Astrocyte (in vitro differentiated cells and primary cell): ENCODE measurements at regions not wholly inside any gene's neighbourhood (a gene's known extent, or its start where the extent isn't known, plus 50 kb on each side); places are given as distances from the start of the nearest gene placed in this dataset.

Experiments used
- DNase-seq: peaks from one replicate; pipeline ENCODE4 v3.0.0-alpha.2; 2010; ENCODE audit warnings: low read depth
- FAIRE-seq: peaks from 2 replicates; lab custom pipeline; 2011; peaks lifted over from hg19 to GRCh38; lab: Jason Lieb, UNC
- H2AFZ ChIP-seq: 2 replicates; pipeline ENCODE4 v1.6.0; 2012; ENCODE audit warnings: low read depth, low read length, inconsistent platforms
- H3K27ac ChIP-seq: 2 replicates; pipeline ENCODE4 v1.5.1; 2011; ENCODE audit warnings: low read depth, low read length, inconsistent platforms
- H3K27me3 ChIP-seq: 2 replicates; pipeline ENCODE4 v1.6.0; 2011; ENCODE audit warnings: low read length, inconsistent platforms; ENCODE audit not compliant: insufficient read depth
- H3K36me3 ChIP-seq: 2 replicates; pipeline ENCODE4 v1.5.1; 2011; ENCODE audit warnings: low read length, inconsistent platforms; ENCODE audit not compliant: insufficient read depth
- H3K4me1 ChIP-seq: 2 replicates; pipeline ENCODE4 v1.5.1; 2011; ENCODE audit warnings: low read length, inconsistent platforms; ENCODE audit not compliant: insufficient read depth
- H3K4me2 ChIP-seq: 2 replicates; pipeline ENCODE4 v1.6.0; 2012; ENCODE audit warnings: low read length, inconsistent platforms
- H3K4me3 ChIP-seq: 2 replicates; pipeline ENCODE4 v1.5.1; 2011; ENCODE audit warnings: low read depth, mild to moderate bottlenecking, low read length, inconsistent platforms; ENCODE audit not compliant: insufficient read depth
- H3K79me2 ChIP-seq: 2 replicates; pipeline ENCODE4 v1.6.0; 2012; ENCODE audit warnings: mild to moderate bottlenecking, low read length, inconsistent platforms; ENCODE audit not compliant: insufficient read depth
- H3K9ac ChIP-seq: 2 replicates; pipeline ENCODE4 v1.6.0; 2012; ENCODE audit warnings: mild to moderate bottlenecking, low read length, inconsistent platforms
- H3K9me3 ChIP-seq: 2 replicates; pipeline ENCODE4 v1.5.1; 2012; ENCODE audit warnings: low read depth, mild to moderate bottlenecking, low read length, inconsistent platforms; ENCODE audit not compliant: insufficient read depth
- H4K20me1 ChIP-seq: 2 replicates; pipeline ENCODE4 v1.6.0; 2012; ENCODE audit warnings: low read length, inconsistent platforms; ENCODE audit not compliant: insufficient read depth
- H3K27ac Mint-ChIP-seq: one replicate; pipeline ENCODE4 v1.8.0; 2021; ENCODE audit warnings: mild to moderate bottlenecking, mixed read lengths; ENCODE audit not compliant: unreplicated experiment
- H3K27me3 Mint-ChIP-seq: one replicate; pipeline ENCODE4 v1.8.0; 2021; ENCODE audit warnings: low read depth, mixed read lengths; ENCODE audit not compliant: unreplicated experiment
- H3K36me3 Mint-ChIP-seq: one replicate; pipeline ENCODE4 v1.8.0; 2021; ENCODE audit warnings: low read depth, mixed read lengths; ENCODE audit not compliant: unreplicated experiment
- H3K4me1 Mint-ChIP-seq: one replicate; pipeline ENCODE4 v1.8.0; 2021; ENCODE audit warnings: low read depth, mixed read lengths; ENCODE audit not compliant: unreplicated experiment
- H3K4me3 Mint-ChIP-seq: one replicate; pipeline ENCODE4 v1.8.0; 2021; ENCODE audit warnings: mild to moderate bottlenecking, moderate library complexity, mixed read lengths; ENCODE audit not compliant: unreplicated experiment
- H3K9me3 Mint-ChIP-seq: one replicate; pipeline ENCODE4 v1.8.0; 2021; ENCODE audit warnings: mild to moderate bottlenecking, mixed read lengths; ENCODE audit not compliant: unreplicated experiment
- EZH2 ChIP-seq: IDR thresholded peaks from 2 replicates; pipeline ENCODE4 v1.6.1; 2012; ENCODE audit warnings: mild to moderate bottlenecking, low read length, inconsistent platforms; ENCODE audit not compliant: insufficient read depth
- TF ChIP-seq, protein P1 (sequence below): IDR thresholded peaks from 2 replicates; pipeline ENCODE4 v1.5.1; 2011; ENCODE audit warnings: low read depth, mild to moderate bottlenecking, inconsistent platforms, low read length, moderate library complexity; ENCODE audit not compliant: insufficient read depth

DNA sequence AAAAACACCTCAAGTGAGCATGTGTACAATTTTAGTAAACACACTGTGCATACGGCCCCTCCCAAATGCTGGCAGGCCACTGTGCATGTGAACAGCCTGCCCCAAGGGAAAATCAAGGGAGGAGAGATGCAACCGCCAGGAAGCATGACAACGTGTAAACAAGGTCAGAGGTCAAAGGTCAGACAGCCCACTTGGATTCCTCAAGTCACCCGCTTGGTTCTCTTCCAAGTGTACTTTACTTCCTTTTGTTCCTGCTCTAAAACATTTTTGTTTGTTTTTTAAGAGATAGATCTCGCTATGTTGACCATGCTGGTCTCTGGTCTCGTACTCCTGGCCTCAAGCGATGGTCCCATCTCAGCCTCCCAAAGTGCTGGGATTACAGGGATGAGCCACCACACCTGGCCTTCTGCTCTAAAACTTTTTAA, 126.7 kb upstream of the SHB start:
- no peaks in the 10 kb centered on the region for H3K9me3 ChIP-seq
- no peak overlapping the region for H2AFZ ChIP-seq
- no peaks in the 10 kb centered on the region for H4K20me1 ChIP-seq

DNA sequence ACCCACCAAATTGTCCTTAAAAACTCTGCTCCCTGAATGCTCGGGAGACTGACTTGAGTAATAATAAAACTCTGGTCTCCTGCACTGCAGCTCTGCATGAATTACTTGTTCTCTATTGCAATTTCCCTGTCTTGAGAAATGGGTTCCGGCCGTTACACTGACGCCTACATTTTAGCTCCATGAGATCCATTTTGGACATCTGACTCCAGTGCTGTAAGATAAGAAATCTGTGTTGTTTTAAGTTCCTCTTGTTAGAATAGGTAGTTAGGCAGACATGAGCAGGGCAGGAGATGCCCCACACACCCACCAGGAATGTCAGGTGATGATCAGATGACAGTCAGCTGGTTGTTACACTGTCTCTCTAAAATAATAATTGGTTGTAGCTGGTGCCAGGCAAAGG, 125.8 kb upstream of the SHB start:
- Histone ChIP-seq H3K27ac (no peak overlapping the region), H3K4me2 (no peak overlapping the region), H4K20me1 (no peaks in the 10 kb centered on the region), H2AFZ (no peak overlapping the region), H3K36me3 (no peaks in the 10 kb centered on the region), H3K79me2 (no peaks in the 10 kb centered on the region), H3K9me3 (no peaks in the 10 kb centered on the region), H3K27me3 (no peaks in the 10 kb centered on the region), H3K4me1 (no peaks in the 10 kb centered on the region), H3K9ac (no peak overlapping the region), H3K4me3 (no peak overlapping the region)
- H3K9me3 Mint-ChIP-seq = no peaks in the 10 kb centered on the region
- H3K27ac Mint-ChIP-seq = no peak overlapping the region
- peaks cover 15% of the 10 kb centered on the region for H3K27me3 Mint-ChIP-seq
- TF ChIP-seq EZH2 = no peak
- TF ChIP-seq, protein P1, sequence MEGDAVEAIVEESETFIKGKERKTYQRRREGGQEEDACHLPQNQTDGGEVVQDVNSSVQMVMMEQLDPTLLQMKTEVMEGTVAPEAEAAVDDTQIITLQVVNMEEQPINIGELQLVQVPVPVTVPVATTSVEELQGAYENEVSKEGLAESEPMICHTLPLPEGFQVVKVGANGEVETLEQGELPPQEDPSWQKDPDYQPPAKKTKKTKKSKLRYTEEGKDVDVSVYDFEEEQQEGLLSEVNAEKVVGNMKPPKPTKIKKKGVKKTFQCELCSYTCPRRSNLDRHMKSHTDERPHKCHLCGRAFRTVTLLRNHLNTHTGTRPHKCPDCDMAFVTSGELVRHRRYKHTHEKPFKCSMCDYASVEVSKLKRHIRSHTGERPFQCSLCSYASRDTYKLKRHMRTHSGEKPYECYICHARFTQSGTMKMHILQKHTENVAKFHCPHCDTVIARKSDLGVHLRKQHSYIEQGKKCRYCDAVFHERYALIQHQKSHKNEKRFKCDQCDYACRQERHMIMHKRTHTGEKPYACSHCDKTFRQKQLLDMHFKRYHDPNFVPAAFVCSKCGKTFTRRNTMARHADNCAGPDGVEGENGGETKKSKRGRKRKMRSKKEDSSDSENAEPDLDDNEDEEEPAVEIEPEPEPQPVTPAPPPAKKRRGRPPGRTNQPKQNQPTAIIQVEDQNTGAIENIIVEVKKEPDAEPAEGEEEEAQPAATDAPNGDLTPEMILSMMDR = no peak
- H3K4me1 Mint-ChIP-seq = no peaks in the 10 kb centered on the region
- no peak for DNase-seq
- peaks cover 2% of the 10 kb centered on the region for H3K36me3 Mint-ChIP-seq
- no peak for FAIRE-seq
- H3K4me3 Mint-ChIP-seq = no peak overlapping the region

More for the DNA sequence above, 126.7 kb upstream of the SHB start:
- no peak overlapping the region for H3K27ac ChIP-seq
- Mint-ChIP-seq H3K36me3 (peaks cover 2% of the 10 kb centered on the region), H3K4me1 (no peaks in the 10 kb centered on the region), H3K4me3 (no peak overlapping the region), H3K27me3 (peaks cover 15% of the 10 kb centered on the region), H3K9me3 (no peaks in the 10 kb centered on the region), H3K27ac (no peak overlapping the region)
- peaks cover 1% of the 10 kb centered on the region for H3K27me3 ChIP-seq
- no peak overlapping the region for H3K4me2 ChIP-seq
- H3K4me1 ChIP-seq = no peaks in the 10 kb centered on the region
- FAIRE-seq = no peak
- no peaks in the 10 kb centered on the region for H3K36me3 ChIP-seq
- no peak overlapping the region for H3K4me3 ChIP-seq
- DNase-seq = no peak
- H3K79me2 ChIP-seq = no peaks in the 10 kb centered on the region
- no peak for TF ChIP-seq EZH2
- TF ChIP-seq, protein P1 = no peak
- no peak overlapping the region for H3K9ac ChIP-seq

GRCh38 chr9:38192731-38193265, 123.8 kb upstream of the SHB start:
- H3K27me3 ChIP-seq = no peaks in the 10 kb centered on the region
- Mint-ChIP-seq H3K4me1 (no peaks in the 10 kb centered on the region), H3K4me3 (no peak overlapping the region), H3K9me3 (peaks cover 2% of the 10 kb centered on the region), H3K27ac (no peak overlapping the region), H3K27me3 (peaks cover 10% of the 10 kb centered on the region), H3K36me3 (peaks cover 2% of the 10 kb centered on the region)
- no peaks in the 10 kb centered on the region for H3K79me2 ChIP-seq
- FAIRE-seq = no peak
- H2AFZ ChIP-seq = no peak overlapping the region
- no peak overlapping the region for H3K27ac ChIP-seq
- H3K4me3 ChIP-seq = no peak overlapping the region
- no peak overlapping the region for H3K4me2 ChIP-seq
- TF ChIP-seq EZH2 = no peak
- TF ChIP-seq, protein P1 = no peak
- no peaks in the 10 kb centered on the region for H3K4me1 ChIP-seq
- H4K20me1 ChIP-seq = no peaks in the 10 kb centered on the region
- no peak for DNase-seq
- no peaks in the 10 kb centered on the region for H3K36me3 ChIP-seq
- H3K9me3 ChIP-seq = no peaks in the 10 kb centered on the region
- no peak overlapping the region for H3K9ac ChIP-seq
